ENCODE measurements at regions not wholly inside any gene's neighbourhood (a gene's known extent, or its start where the extent isn't known, plus 50 kb on each side); places are given as distances from the start of the nearest gene placed in this dataset.
A peak's percentile ranks its signal among the peaks of the same experiment; 100 is the strongest.

- H3K9me3 ChIP-seq, result peaks cover 0 to 10% of the 10 kb centered on the region in 2 donors
- H3K36me3 ChIP-seq, result no peaks in the 10 kb centered on the region
- no peak for TF ChIP-seq CTCF (IDR thresholded peaks at IDR 0.05)
- TF ChIP-seq EP300 (IDR thresholded peaks at IDR 0.05), result no peak
- TF ChIP-seq POLR2A (IDR thresholded peaks at IDR 0.05), result no peak
- no peak overlapping the region for H3K27ac ChIP-seq
- no peak for DNase-seq
- H3K4me3 ChIP-seq, result no peak overlapping the region
- intact Hi-C loops (cut with DNase I), result no loop called here
- WGBS, 3 donors, result 92 to 99% (median 95%) methylated on average over 4 of the region's 4 CpGs
- H3K27me3 ChIP-seq, result no peaks in the 10 kb centered on the region
- no peaks in the 10 kb centered on the region for H3K4me1 ChIP-seq (ENCODE audit: insufficient read depth)
Measured at GRCh38 chr14:83461521-83461920, 1927.9 kb upstream of the SEL1L start.

GRCh38 chr14:83462759-83463158, 1929.1 kb upstream of the SEL1L start:
- Histone ChIP-seq H3K27me3 (no peaks in the 10 kb centered on the region), H3K4me3 (no peak overlapping the region), H3K36me3 (no peaks in the 10 kb centered on the region), H3K9me3 (peaks cover 0 to 10% of the 10 kb centered on the region in 2 donors), H3K27ac (no peak overlapping the region), H3K4me1 (ENCODE audit: insufficient read depth) (no peaks in the 10 kb centered on the region)
- 94 to 97% (median 95%) methylated on average over 3 of the region's 3 CpGs for WGBS, 3 donors
- intact Hi-C loops (cut with DNase I), result no loop called here
- DNase-seq, result no peak
- TF ChIP-seq CTCF (IDR thresholded peaks at IDR 0.05) (no peak), POLR2A (IDR thresholded peaks at IDR 0.05) (no peak)

GRCh38 chr14:83463500-83464098, 1929.9 kb upstream of the SEL1L start:
- no peaks in the 10 kb centered on the region for H3K4me1 ChIP-seq (ENCODE audit: insufficient read depth)
- TF ChIP-seq CTCF (IDR thresholded peaks at IDR 0.05) (no peak), EP300 (IDR thresholded peaks at IDR 0.05) (no peak), POLR2A (IDR thresholded peaks at IDR 0.05) (no peak)
- H3K9me3 ChIP-seq, result peaks cover 0 to 10% of the 10 kb centered on the region in 2 donors
- H3K36me3 ChIP-seq, result no peaks in the 10 kb centered on the region
- intact Hi-C loops (cut with DNase I), result no loop called here
- no peak overlapping the region for H3K27ac ChIP-seq
- DNase-seq, result peak in 1 of 5 donors; percentile 17
- H3K4me3 ChIP-seq, result no peak overlapping the region
- no peaks in the 10 kb centered on the region for H3K27me3 ChIP-seq
- WGBS, 3 donors, result 55 to 58% (median 57%) methylated on average over 4 of the region's 4 CpGs

GRCh38 chr14:83467811-83468210, 1934.2 kb upstream of the SEL1L start:
- Histone ChIP-seq H3K9me3 (no peaks in the 10 kb centered on the region), H3K36me3 (no peaks in the 10 kb centered on the region), H3K27ac (no peak overlapping the region), H3K27me3 (no peaks in the 10 kb centered on the region), H3K4me1 (ENCODE audit: insufficient read depth) (no peaks in the 10 kb centered on the region), H3K4me3 (no peak overlapping the region)
- WGBS, 3 donors, result 77 to 79% (median 77%) methylated on average over 3 of the region's 3 CpGs
- no peak for DNase-seq
- intact Hi-C loops (cut with DNase I), result no loop called here
- no peak for TF ChIP-seq EP300 (IDR thresholded peaks at IDR 0.05)
- TF ChIP-seq POLR2A (IDR thresholded peaks at IDR 0.05), result no peak
- TF ChIP-seq CTCF (IDR thresholded peaks at IDR 0.05), result no peak

All from ovary (tissue), 7 donors.